CD14-positive monocyte (primary cell): ENCODE measurements at regions not wholly inside any gene's neighbourhood (a gene's known extent, or its start where the extent isn't known, plus 50 kb on each side); places are given as distances from the start of the nearest gene placed in this dataset.
"Not testable (repeated sequence)": the region's sequence is repeated elsewhere in the genome, so short reads cannot be mapped to it uniquely, and the experiment has no call there.

Experiments
- DNase-seq, 3 donors: peaks; one replicate each; pipeline ENCODE4 v3.0.0-alpha.2; 2011 to 2022
- H2AFZ ChIP-seq: 2 replicates; pipeline ENCODE4 v1.6.0; 2012; ENCODE audit warnings: mild to moderate bottlenecking, low read depth, low read length, inconsistent platforms; ENCODE audit not compliant: insufficient read depth, poor library complexity, severe bottlenecking
- H3K27ac ChIP-seq, 2 donors: 1 replicate in 1 of 2; 2 replicates in 1 of 2; pipeline ENCODE4 v1.5.1; 2012 to 2013; ENCODE audit warnings: low read length in 2 of 2, control low read depth in 1 of 2, inconsistent platforms in 1 of 2, low read depth in 1 of 2, mild to moderate bottlenecking in 1 of 2
- H3K27me3 ChIP-seq, 2 donors: one replicate each; pipeline versions ENCODE4 v1.6.0 to v1.6.1; 2011 to 2013; ENCODE audit warnings: low read length in 2 of 2; ENCODE audit not compliant: control insufficient read depth in 2 of 2, insufficient read depth in 2 of 2
- H3K36me3 ChIP-seq, 2 donors: replicated peaks in 1 of 2; 1 replicate in 1 of 2; 2 replicates in 1 of 2; pipeline versions ENCODE4 v1.5.1 to v1.6.1; 2012 to 2013; ENCODE audit warnings: low read length in 2 of 2, control low read depth in 1 of 2, inconsistent platforms in 1 of 2, mild to moderate bottlenecking in 1 of 2; ENCODE audit not compliant: insufficient read depth in 2 of 2, control insufficient read depth in 1 of 2
- H3K4me1 ChIP-seq, 2 donors: 1 replicate in 1 of 2; 2 replicates in 1 of 2; pipeline versions ENCODE4 v1.5.1 to v1.6.1; 2012 to 2013; ENCODE audit warnings: low read length in 2 of 2, control low read depth in 1 of 2, inconsistent platforms in 1 of 2, mild to moderate bottlenecking in 1 of 2, moderate library complexity in 1 of 2; ENCODE audit not compliant: insufficient read depth in 2 of 2, control insufficient read depth in 1 of 2
- H3K4me2 ChIP-seq: replicated peaks from 2 replicates; pipeline ENCODE3; 2012; ENCODE audit warnings: low read length, moderate library complexity, mild to moderate bottlenecking; ENCODE audit not compliant: poor library complexity, severe bottlenecking; ENCODE audit errors: extremely low read depth
- H3K4me3 ChIP-seq, 3 experiments: fragments of 200-600 bp in 1 of 3; sonication (generic) in 1 of 3; replicated peaks in 1 of 3; 1 replicate in 2 of 3; 2 replicates in 1 of 3; pipeline ENCODE4 v1.5.1; 2011 to 2013; ENCODE audit warnings: low read length in 3 of 3, mild to moderate bottlenecking in 3 of 3, control low read depth in 2 of 3, low read depth in 2 of 3, inconsistent platforms in 1 of 3, moderate library complexity in 1 of 3
- H3K79me2 ChIP-seq: 2 replicates; pipeline ENCODE4 v1.6.0; 2012; ENCODE audit warnings: mild to moderate bottlenecking, control low read depth, inconsistent platforms, low read length, moderate library complexity; ENCODE audit not compliant: insufficient read depth
- H3K9ac ChIP-seq: 2 replicates; pipeline ENCODE4 v1.6.0; 2017; ENCODE audit warnings: low read length, mild to moderate bottlenecking; ENCODE audit not compliant: insufficient read depth, poor library complexity, severe bottlenecking
- H3K9me3 ChIP-seq, 2 donors: replicated peaks in 1 of 2; 1 replicate in 1 of 2; 2 replicates in 1 of 2; pipeline versions ENCODE4 v1.5.1 to v1.6.1; 2012 to 2013; ENCODE audit warnings: low read length in 2 of 2, control low read depth in 1 of 2; ENCODE audit not compliant: control insufficient read depth in 1 of 2, insufficient read depth in 1 of 2
- H4K20me1 ChIP-seq: 2 replicates; pipeline ENCODE4 v1.6.0; 2012; ENCODE audit warnings: mild to moderate bottlenecking, low read length, control low read depth, moderate library complexity; ENCODE audit not compliant: insufficient read depth
- H3K27ac Mint-ChIP-seq, 7 donors: one replicate each; pipeline ENCODE4 v1.8.0; 2020; ENCODE audit warnings: mild to moderate bottlenecking in 7 of 7, mixed read lengths in 7 of 7, moderate library complexity in 6 of 7, inconsistent platforms in 2 of 7
- H3K27me3 Mint-ChIP-seq, 3 donors: one replicate each; pipeline ENCODE4 v1.8.0; 2021 to 2022; ENCODE audit warnings: low read depth in 3 of 3, mild to moderate bottlenecking in 3 of 3, mixed read lengths in 3 of 3, moderate library complexity in 3 of 3, inconsistent platforms in 1 of 3
- H3K36me3 Mint-ChIP-seq, 2 donors: one replicate each; pipeline ENCODE4 v1.8.0; 2020; ENCODE audit warnings: mixed read lengths in 2 of 2, inconsistent platforms in 1 of 2, mild to moderate bottlenecking in 1 of 2
- H3K4me1 Mint-ChIP-seq: one replicate; pipeline ENCODE4 v1.8.0; 2020; ENCODE audit warnings: mild to moderate bottlenecking, mixed read lengths
- H3K4me3 Mint-ChIP-seq, 2 donors: one replicate each; pipeline ENCODE4 v1.8.0; 2020; ENCODE audit warnings: mild to moderate bottlenecking in 2 of 2, mixed read lengths in 2 of 2, moderate library complexity in 1 of 2
- H3K9me3 Mint-ChIP-seq, 7 donors: one replicate each; pipeline ENCODE4 v1.8.0; 2020 to 2022; ENCODE audit warnings: mixed read lengths in 7 of 7, mild to moderate bottlenecking in 6 of 7, moderate library complexity in 6 of 7, inconsistent platforms in 2 of 7
- WGBS: methylation state at CpG from one replicate; pipeline ENCODE4 v1.1.5; 2013; ENCODE audit warnings: missing lambda C conversion rate; ENCODE audit not compliant: insufficient coverage; 5-methylcytosine and 5-hydroxymethylcytosine counted together
- intact Hi-C, 2 donors: fragments of 100-400 bp; cut with micrococcal nuclease; formaldehyde crosslinking; loops; one replicate each; pipeline versions ENCODE4 v1.15.0 to v1.15.1; 2023

DNA sequence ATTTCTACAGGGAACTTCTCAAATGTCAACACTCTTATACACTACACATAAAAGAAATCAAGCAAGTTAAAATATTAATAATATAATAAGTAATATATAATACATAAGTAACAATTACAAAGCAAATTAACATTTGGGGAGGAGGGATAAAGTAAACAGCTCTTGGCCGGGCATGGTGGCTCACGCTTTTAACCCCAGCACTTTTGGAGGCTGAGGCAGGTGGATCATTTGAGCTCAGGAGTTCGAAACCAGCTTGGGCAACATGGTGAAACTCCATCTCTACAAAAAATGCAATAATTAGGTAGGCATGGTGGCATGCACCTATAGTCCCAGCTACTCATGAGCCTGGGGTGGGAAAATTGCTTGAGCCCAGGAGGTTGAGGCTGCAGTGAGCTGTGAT, 4772.6 kb upstream of the OR11H1 start:
- H3K36me3 Mint-ChIP-seq, H3K4me3 ChIP-seq, H3K27ac ChIP-seq, H3K36me3 ChIP-seq, H3K4me1 ChIP-seq, H2AFZ ChIP-seq, H3K4me1 Mint-ChIP-seq, H3K79me2 ChIP-seq, H3K27ac Mint-ChIP-seq, H3K27me3 Mint-ChIP-seq, H3K9ac ChIP-seq, H3K4me3 Mint-ChIP-seq, H4K20me1 ChIP-seq, intact Hi-C loops, H3K4me2 ChIP-seq, H3K27me3 ChIP-seq, DNase-seq: not testable (repeated sequence)
- H3K9me3 ChIP-seq: peaks cover 24 to 26% of the 10 kb centered on the region in 2 donors
- H3K9me3 Mint-ChIP-seq: peaks cover 0 to 35% (median 25%) of the 10 kb centered on the region in 7 donors
- WGBS: no CpG with 5 or more reads among the region's 3 CpGs

DNA sequence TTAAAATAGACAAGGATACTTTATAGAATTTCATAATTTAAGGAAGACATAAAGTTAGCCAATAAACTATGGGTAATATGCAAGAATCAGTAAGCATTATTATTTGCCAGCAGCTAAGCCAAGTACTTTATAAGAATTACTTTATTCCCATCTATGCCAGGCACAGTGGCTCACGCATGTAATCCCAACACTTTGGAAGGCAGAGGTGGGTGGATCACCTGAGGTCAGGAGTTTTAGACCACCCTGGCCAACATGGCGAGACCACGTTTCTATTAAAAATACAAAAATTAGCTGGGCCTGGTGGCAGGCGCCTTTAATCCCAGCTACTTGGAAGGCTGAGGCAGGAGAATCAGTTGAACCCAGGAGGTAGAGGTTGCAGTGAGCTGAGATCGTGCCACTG, 4767.6 kb upstream of the OR11H1 start:
- H3K9me3 ChIP-seq: peaks cover 19 to 24% of the 10 kb centered on the region in 2 donors
- H3K36me3 ChIP-seq, H3K4me1 ChIP-seq, H4K20me1 ChIP-seq, H3K27ac ChIP-seq, DNase-seq, H3K36me3 Mint-ChIP-seq, intact Hi-C loops, H3K4me3 ChIP-seq, H3K27me3 Mint-ChIP-seq, H3K79me2 ChIP-seq, H3K4me2 ChIP-seq, H3K27me3 ChIP-seq, H3K9ac ChIP-seq, H3K4me1 Mint-ChIP-seq, H2AFZ ChIP-seq, H3K4me3 Mint-ChIP-seq, H3K27ac Mint-ChIP-seq: not testable (repeated sequence)
- 49% methylated on average over 3 of the region's 5 CpGs for WGBS
- peaks cover 0 to 44% (median 28%) of the 10 kb centered on the region in 7 donors for H3K9me3 Mint-ChIP-seq

DNA sequence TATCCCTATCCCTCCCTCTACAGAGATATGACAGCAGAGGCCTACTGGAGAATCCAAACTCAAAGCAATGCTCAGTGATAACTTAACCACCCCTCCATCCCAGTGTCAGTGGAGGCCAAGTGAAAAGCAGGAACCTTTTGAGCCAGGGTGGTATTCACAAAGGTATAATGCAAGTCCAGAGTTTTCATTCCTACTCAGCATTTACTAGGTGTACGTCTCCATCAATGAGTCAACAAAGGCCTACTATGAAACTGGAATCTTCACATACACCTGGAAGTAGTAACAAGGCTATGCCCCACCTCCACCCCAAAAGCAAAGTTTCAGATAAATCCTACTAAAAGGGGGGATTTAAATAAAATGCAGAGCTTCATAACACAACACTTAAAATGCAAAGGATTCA, 4761.7 kb upstream of the OR11H1 start:
- H2AFZ ChIP-seq, H3K4me3 Mint-ChIP-seq, H3K4me1 ChIP-seq, H3K27ac ChIP-seq, H3K4me1 Mint-ChIP-seq, H3K27me3 Mint-ChIP-seq, H3K4me3 ChIP-seq, H3K79me2 ChIP-seq, H3K27ac Mint-ChIP-seq, intact Hi-C loops, H3K27me3 ChIP-seq, H3K36me3 Mint-ChIP-seq, H3K9ac ChIP-seq, H4K20me1 ChIP-seq, H3K36me3 ChIP-seq, DNase-seq, H3K4me2 ChIP-seq: not testable (repeated sequence)
- WGBS: no CpG with 5 or more reads among the region's 1 CpG
- H3K9me3 Mint-ChIP-seq: peaks cover 5 to 40% (median 27%) of the 10 kb centered on the region in 7 donors
- H3K9me3 ChIP-seq: peaks cover 21 to 26% of the 10 kb centered on the region in 2 donors

DNA sequence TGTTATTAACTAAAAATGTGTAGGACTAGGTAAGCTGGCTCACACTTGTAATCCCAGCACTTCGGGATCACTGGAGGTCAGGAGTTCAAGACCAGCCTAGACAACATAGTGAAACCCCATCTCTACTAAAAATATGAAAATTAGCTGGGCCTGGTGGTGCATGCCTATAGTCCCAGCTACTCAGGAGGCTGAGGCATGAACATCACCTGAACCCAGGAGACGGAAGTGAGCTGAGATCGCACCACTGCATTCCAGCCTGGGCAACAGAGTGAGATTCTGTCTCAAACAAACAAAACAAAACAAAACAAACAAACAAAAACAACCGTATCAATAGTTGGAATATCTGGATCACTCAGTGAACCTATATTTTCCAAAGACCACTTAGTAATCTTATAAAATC, 4759.1 kb upstream of the OR11H1 start:
- H3K27me3 Mint-ChIP-seq, H3K27me3 ChIP-seq, H3K4me3 Mint-ChIP-seq, H3K9ac ChIP-seq, H3K27ac Mint-ChIP-seq, H2AFZ ChIP-seq, H3K4me1 ChIP-seq, H3K79me2 ChIP-seq, DNase-seq, H3K4me2 ChIP-seq, H3K4me1 Mint-ChIP-seq, H3K27ac ChIP-seq, H3K36me3 ChIP-seq, intact Hi-C loops, H3K36me3 Mint-ChIP-seq, H3K4me3 ChIP-seq, H4K20me1 ChIP-seq: not testable (repeated sequence)
- peaks cover 33 to 38% of the 10 kb centered on the region in 2 donors for H3K9me3 ChIP-seq
- 92% methylated on average over 3 of the region's 4 CpGs for WGBS
- H3K9me3 Mint-ChIP-seq: peaks cover 9 to 44% (median 32%) of the 10 kb centered on the region in 7 donors
